Fibroblast of the conjunctiva (primary cell): ENCODE measurements at regions not wholly inside any gene's neighbourhood (a gene's known extent, or its start where the extent isn't known, plus 50 kb on each side); places are given as distances from the start of the nearest gene placed in this dataset.

ENCODE experiments used
- DNase-seq: peaks from one replicate; pipeline ENCODE4 v3.0.0-alpha.2; 2010; ENCODE audit warnings: low read depth

GRCh38 chr1:238546118-238546517, 655.4 kb upstream of the ZP4 start:
- no peak for DNase-seq

GRCh38 chr1:238537641-238538040, 646.9 kb upstream of the ZP4 start:
- DNase-seq = no peak

- no peak for DNase-seq
These were observed 639.6 kb upstream of the ZP4 start for GRCh38 chr1:238530209-238530851.

GRCh38 chr1:238517711-238518110, 627.0 kb upstream of the ZP4 start:
- DNase-seq = no peak

- DNase-seq = no peak
These were observed 610.6 kb upstream of the ZP4 start for GRCh38 chr1:238501290-238501689.

GRCh38 chr1:238499021-238499420, 608.3 kb upstream of the ZP4 start:
- no peak for DNase-seq

- DNase-seq = no peak
These were observed 601.5 kb upstream of the ZP4 start for GRCh38 chr1:238492271-238492670.

- no peak for DNase-seq
These were observed 600.5 kb upstream of the ZP4 start for GRCh38 chr1:238491265-238491664.

- no peak for DNase-seq
These were observed 598.3 kb upstream of the ZP4 start for GRCh38 chr1:238489006-238489405.

GRCh38 chr1:238488401-238488800, 597.7 kb upstream of the ZP4 start:
- DNase-seq = no peak

GRCh38 chr1:238487931-238488330, 597.2 kb upstream of the ZP4 start:
- no peak for DNase-seq

GRCh38 chr1:238485912-238486209, 595.1 kb upstream of the ZP4 start:
- no peak for DNase-seq

GRCh38 chr1:238485057-238485911, 594.6 kb upstream of the ZP4 start:
- DNase-seq = peak; percentile 75

GRCh38 chr1:238484121-238484520, 593.4 kb upstream of the ZP4 start:
- DNase-seq = no peak

- no peak for DNase-seq
These were observed 586.1 kb upstream of the ZP4 start for GRCh38 chr1:238476841-238477240.

GRCh38 chr1:238475712-238476111, 585.0 kb upstream of the ZP4 start:
- DNase-seq = no peak

GRCh38 chr1:238474263-238474662, 583.5 kb upstream of the ZP4 start:
- DNase-seq = no peak

- DNase-seq = no peak
These were observed 578.5 kb upstream of the ZP4 start for GRCh38 chr1:238469146-238469631.

- DNase-seq = no peak
These were observed 577.3 kb upstream of the ZP4 start for GRCh38 chr1:238468068-238468467.

GRCh38 chr1:238466459-238466858, 575.7 kb upstream of the ZP4 start:
- no peak for DNase-seq

- DNase-seq = no peak
These were observed 574.7 kb upstream of the ZP4 start for GRCh38 chr1:238465449-238465848.

- no peak for DNase-seq
These were observed 568.2 kb upstream of the ZP4 start for GRCh38 chr1:238458899-238459298.

GRCh38 chr1:238457610-238458009, 566.9 kb upstream of the ZP4 start:
- DNase-seq = no peak
